Glutamatergic neuron (in vitro differentiated cells): ENCODE measurements at regions not wholly inside any gene's neighbourhood (a gene's known extent, or its start where the extent isn't known, plus 50 kb on each side); places are given as distances from the start of the nearest gene placed in this dataset.

Experiments
- DNase-seq: peaks from one replicate; pipeline ENCODE4 v3.0.0; 2022
- H3K27ac Mint-ChIP-seq: one replicate; pipeline ENCODE4 v1.8.0; 2020; ENCODE audit warnings: mild to moderate bottlenecking, mixed read lengths, inconsistent platforms; ENCODE audit not compliant: unreplicated experiment
- H3K27me3 Mint-ChIP-seq: one replicate; pipeline ENCODE4 v1.8.0; 2020; ENCODE audit warnings: mild to moderate bottlenecking, moderate library complexity, mixed read lengths, inconsistent platforms; ENCODE audit not compliant: unreplicated experiment
- H3K36me3 Mint-ChIP-seq: one replicate; pipeline ENCODE4 v1.8.0; 2020; ENCODE audit warnings: mild to moderate bottlenecking, mixed read lengths, inconsistent platforms; ENCODE audit not compliant: unreplicated experiment
- H3K4me1 Mint-ChIP-seq: one replicate; pipeline ENCODE4 v1.8.0; 2020; ENCODE audit warnings: mild to moderate bottlenecking, low read depth, mixed read lengths, inconsistent platforms; ENCODE audit not compliant: unreplicated experiment
- H3K4me3 Mint-ChIP-seq: one replicate; pipeline ENCODE4 v1.8.0; 2020; ENCODE audit warnings: mild to moderate bottlenecking, mixed read lengths, inconsistent platforms; ENCODE audit not compliant: unreplicated experiment
- H3K9me3 Mint-ChIP-seq: one replicate; pipeline ENCODE4 v1.8.0; 2020; ENCODE audit warnings: mild to moderate bottlenecking, moderate library complexity, mixed read lengths, inconsistent platforms; ENCODE audit not compliant: unreplicated experiment
- TF ChIP-seq, protein P1 (sequence below): fragments of 200-600 bp; sonication (generic); IDR thresholded peaks from one replicate; pipeline ENCODE4 v1.5.0; 2021; ENCODE audit not compliant: partially characterized antibody, unreplicated experiment

DNA sequence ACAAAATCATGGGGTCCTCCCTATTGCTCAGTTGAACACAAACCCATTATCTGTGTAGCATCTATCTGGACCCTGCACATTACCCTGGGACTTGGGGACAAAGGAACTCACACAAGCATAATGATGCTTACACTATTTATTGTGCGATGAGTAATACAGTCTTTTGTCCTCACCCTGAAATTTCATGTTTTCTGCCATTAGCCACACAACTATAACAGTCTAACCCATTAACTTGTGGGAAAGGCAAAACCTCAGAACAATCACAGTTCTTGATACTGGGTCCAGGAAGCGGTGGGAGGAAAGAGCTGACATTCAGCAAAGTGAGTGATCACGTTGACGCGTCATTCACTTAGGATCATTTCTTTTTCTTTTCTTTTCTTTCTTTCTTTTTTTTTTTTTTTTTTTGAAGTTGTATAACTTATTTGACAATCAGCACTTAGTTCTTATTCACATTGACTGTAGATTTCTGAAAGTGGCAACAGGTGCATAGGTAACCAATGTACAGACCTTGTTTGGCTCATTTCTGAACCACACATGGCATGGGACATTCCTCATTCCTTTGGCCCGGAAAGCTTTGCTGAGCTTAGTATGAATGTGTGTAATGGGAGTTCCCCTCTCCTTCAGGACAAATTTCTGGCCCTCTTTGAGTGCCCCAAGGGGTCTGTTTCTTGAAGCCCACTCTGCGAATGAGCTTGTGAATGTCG is 94.8 kb upstream of the CNKSR3 start:
- H3K9me3 Mint-ChIP-seq = peaks cover 2% of the 10 kb centered on the region
- no peaks in the 10 kb centered on the region for H3K4me1 Mint-ChIP-seq
- no peak for DNase-seq
- H3K27me3 Mint-ChIP-seq = no peaks in the 10 kb centered on the region
- TF ChIP-seq, protein P1, sequence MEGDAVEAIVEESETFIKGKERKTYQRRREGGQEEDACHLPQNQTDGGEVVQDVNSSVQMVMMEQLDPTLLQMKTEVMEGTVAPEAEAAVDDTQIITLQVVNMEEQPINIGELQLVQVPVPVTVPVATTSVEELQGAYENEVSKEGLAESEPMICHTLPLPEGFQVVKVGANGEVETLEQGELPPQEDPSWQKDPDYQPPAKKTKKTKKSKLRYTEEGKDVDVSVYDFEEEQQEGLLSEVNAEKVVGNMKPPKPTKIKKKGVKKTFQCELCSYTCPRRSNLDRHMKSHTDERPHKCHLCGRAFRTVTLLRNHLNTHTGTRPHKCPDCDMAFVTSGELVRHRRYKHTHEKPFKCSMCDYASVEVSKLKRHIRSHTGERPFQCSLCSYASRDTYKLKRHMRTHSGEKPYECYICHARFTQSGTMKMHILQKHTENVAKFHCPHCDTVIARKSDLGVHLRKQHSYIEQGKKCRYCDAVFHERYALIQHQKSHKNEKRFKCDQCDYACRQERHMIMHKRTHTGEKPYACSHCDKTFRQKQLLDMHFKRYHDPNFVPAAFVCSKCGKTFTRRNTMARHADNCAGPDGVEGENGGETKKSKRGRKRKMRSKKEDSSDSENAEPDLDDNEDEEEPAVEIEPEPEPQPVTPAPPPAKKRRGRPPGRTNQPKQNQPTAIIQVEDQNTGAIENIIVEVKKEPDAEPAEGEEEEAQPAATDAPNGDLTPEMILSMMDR = no peak
- H3K36me3 Mint-ChIP-seq = no peaks in the 10 kb centered on the region
- no peak overlapping the region for H3K27ac Mint-ChIP-seq
- no peak overlapping the region for H3K4me3 Mint-ChIP-seq

DNA sequence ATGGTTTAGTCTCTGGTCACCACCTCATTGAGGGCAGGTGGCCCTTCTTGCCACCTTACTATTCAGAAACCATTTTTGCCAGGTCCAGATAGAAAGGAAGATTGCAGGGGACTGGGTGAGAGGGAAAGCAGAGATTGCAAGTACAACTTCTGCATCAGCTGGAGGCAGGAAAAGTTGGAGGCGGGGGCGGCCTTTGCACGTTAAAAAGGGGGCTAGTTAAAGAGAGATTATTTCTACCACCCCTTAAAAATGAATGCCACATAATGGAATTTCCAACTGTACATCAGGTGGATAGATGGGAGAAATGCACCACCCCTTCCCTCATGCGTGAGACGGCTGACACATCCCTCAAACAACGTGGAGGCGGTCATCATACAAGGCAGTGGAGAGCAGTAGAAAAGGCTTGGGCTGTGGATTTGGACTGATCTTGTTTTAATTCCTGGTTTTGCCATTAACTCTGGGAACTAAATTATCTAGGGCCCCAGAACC is 95.4 kb upstream of the CNKSR3 start:
- DNase-seq = no peak
- H3K36me3 Mint-ChIP-seq = no peaks in the 10 kb centered on the region
- no peaks in the 10 kb centered on the region for H3K4me1 Mint-ChIP-seq
- TF ChIP-seq, protein P1 = no peak
- H3K4me3 Mint-ChIP-seq = no peak overlapping the region
- no peaks in the 10 kb centered on the region for H3K27me3 Mint-ChIP-seq
- H3K27ac Mint-ChIP-seq = no peak overlapping the region
- no peaks in the 10 kb centered on the region for H3K9me3 Mint-ChIP-seq

DNA sequence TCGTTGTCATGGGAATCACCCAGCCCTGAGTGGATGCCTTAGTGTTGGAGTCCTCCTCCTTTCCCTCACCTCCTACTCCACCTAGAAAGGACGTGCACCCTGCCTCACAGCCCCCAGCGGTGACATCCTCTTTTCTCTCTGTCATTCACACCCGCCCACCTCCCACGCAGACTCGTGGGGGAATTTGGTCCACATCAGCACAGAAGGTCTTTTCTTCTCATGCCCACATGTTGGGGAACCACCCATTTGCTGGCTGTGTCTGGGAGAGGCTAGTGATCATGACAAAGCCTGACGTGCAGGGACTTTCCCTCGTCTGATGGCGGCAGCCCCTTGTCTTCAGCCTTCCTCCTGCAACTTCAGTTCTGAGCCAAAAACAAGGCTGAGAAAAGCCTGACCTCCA is 96.0 kb upstream of the CNKSR3 start:
- DNase-seq = no peak
- no peaks in the 10 kb centered on the region for H3K9me3 Mint-ChIP-seq
- H3K4me3 Mint-ChIP-seq = no peak overlapping the region
- no peaks in the 10 kb centered on the region for H3K27me3 Mint-ChIP-seq
- H3K4me1 Mint-ChIP-seq = no peaks in the 10 kb centered on the region
- TF ChIP-seq, protein P1 = no peak
- H3K36me3 Mint-ChIP-seq = no peaks in the 10 kb centered on the region
- H3K27ac Mint-ChIP-seq = no peak overlapping the region

DNA sequence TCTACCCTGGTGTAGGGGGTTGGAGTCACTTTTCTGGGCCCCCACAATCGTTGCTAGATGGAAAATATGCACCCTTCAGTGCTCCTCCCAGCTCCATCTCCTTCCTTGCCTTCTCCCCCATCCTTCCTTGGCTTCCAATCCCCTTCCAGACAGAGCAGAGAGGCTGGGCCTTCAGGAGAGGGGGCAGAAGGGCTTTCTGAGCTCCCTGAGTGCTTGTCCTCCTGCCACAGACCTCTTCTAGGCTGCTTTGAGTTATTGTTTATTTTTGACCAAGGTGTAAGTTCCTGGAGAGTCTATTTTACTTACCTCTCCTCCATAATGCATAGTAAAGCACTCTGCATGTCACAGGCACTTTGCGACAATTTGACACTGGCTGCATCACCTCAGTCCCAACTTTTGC is 96.4 kb upstream of the CNKSR3 start:
- no peak overlapping the region for H3K27ac Mint-ChIP-seq
- no peaks in the 10 kb centered on the region for H3K36me3 Mint-ChIP-seq
- no peak overlapping the region for H3K4me3 Mint-ChIP-seq

DNA sequence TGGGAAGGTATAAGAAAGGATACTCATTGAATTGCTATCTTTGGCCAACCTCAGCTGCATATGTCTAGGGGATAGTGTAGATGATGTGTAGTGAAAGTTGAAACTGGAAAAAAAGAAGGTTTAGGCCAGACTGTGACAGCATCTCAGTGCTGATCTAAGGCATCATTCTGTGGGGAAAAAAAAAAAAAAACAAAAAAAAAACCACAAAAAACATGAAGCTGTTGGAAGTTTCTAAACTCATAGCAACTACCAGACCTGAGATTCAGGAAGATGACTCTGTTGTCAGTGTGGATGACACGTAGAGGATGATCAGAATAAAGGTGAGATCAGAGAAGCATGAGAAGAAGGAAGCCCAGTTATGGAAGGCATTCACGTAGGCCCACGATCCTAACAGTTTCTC is 100.8 kb upstream of the CNKSR3 start:
- Mint-ChIP-seq H3K9me3 (no peaks in the 10 kb centered on the region), H3K4me1 (no peaks in the 10 kb centered on the region), H3K27me3 (no peaks in the 10 kb centered on the region), H3K36me3 (no peaks in the 10 kb centered on the region), H3K4me3 (no peak overlapping the region), H3K27ac (no peak overlapping the region)
- TF ChIP-seq, protein P1 = no peak
- no peak for DNase-seq

More for the DNA sequence above, 96.4 kb upstream of the CNKSR3 start:
- no peaks in the 10 kb centered on the region for H3K9me3 Mint-ChIP-seq
- no peaks in the 10 kb centered on the region for H3K27me3 Mint-ChIP-seq
- no peak for DNase-seq
- H3K4me1 Mint-ChIP-seq = no peaks in the 10 kb centered on the region
- TF ChIP-seq, protein P1 = no peak
